Body of pancreas (tissue), 4 donors: ENCODE measurements at regions not wholly inside any gene's neighbourhood (a gene's known extent, or its start where the extent isn't known, plus 50 kb on each side); places are given as distances from the start of the nearest gene placed in this dataset.

ENCODE experiments used
- POLR2A ChIP-seq, 3 donors: fragments of 450-650 bp; IDR thresholded peaks; one replicate each; pipeline ENCODE4 v1.6.1; 2016; ENCODE audit warnings: antibody characterized with exemption in 3 of 3, mild to moderate bottlenecking in 2 of 3
- TF ChIP-seq, protein P1 (sequence below), 7 experiments: fragments of 450-650 bp in 4 of 7; fragments of 200-600 bp in 3 of 7; sonication (generic) in 3 of 7; IDR thresholded peaks; one replicate each; pipeline ENCODE4 v1.5.1; 2016 to 2019; ENCODE audit warnings: antibody characterized with exemption in 7 of 7

GRCh38 chr1:157194731-157195520, 56.7 kb upstream of the ETV3 start:
- TF ChIP-seq, protein P1, sequence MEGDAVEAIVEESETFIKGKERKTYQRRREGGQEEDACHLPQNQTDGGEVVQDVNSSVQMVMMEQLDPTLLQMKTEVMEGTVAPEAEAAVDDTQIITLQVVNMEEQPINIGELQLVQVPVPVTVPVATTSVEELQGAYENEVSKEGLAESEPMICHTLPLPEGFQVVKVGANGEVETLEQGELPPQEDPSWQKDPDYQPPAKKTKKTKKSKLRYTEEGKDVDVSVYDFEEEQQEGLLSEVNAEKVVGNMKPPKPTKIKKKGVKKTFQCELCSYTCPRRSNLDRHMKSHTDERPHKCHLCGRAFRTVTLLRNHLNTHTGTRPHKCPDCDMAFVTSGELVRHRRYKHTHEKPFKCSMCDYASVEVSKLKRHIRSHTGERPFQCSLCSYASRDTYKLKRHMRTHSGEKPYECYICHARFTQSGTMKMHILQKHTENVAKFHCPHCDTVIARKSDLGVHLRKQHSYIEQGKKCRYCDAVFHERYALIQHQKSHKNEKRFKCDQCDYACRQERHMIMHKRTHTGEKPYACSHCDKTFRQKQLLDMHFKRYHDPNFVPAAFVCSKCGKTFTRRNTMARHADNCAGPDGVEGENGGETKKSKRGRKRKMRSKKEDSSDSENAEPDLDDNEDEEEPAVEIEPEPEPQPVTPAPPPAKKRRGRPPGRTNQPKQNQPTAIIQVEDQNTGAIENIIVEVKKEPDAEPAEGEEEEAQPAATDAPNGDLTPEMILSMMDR (IDR thresholded peaks at IDR 0.05) = no peak
- no peak for TF ChIP-seq POLR2A (IDR thresholded peaks at IDR 0.05)
